ENCODE measurements at regions not wholly inside any gene's neighbourhood (a gene's known extent, or its start where the extent isn't known, plus 50 kb on each side); places are given as distances from the start of the nearest gene placed in this dataset.

- Histone ChIP-seq H3K4me2 (ENCODE audit: low read length) (no peak overlapping the region), H3K27me3 (ENCODE audit: insufficient read depth, low read depth, low read length) (no peaks in the 10 kb centered on the region), H2AFZ (ENCODE audit: low read depth, low read length) (no peak overlapping the region), H3K36me3 (ENCODE audit: insufficient read depth, low read length) (no peaks in the 10 kb centered on the region), H3K4me3 (ENCODE audit: low read length) (no peak overlapping the region), H3K79me2 (replicated peaks; ENCODE audit: insufficient read depth, low read length) (no peaks in the 10 kb centered on the region), H3F3A (ENCODE audit: insufficient read depth, low read length, poor library complexity, severe bottlenecking) (no peaks in the 10 kb centered on the region), H3K9ac (ENCODE audit: low read length) (no peak overlapping the region), H3K9me2 (ENCODE audit: insufficient read depth, low read length) (no peaks in the 10 kb centered on the region), H3K9me3 (ENCODE audit: low read length) (no peaks in the 10 kb centered on the region), H4K20me1 (ENCODE audit: insufficient read depth) (no peaks in the 10 kb centered on the region), H3K27ac (ENCODE audit: low read length) (no peak overlapping the region)
- no peak for TF ChIP-seq CTCF (IDR thresholded peaks at IDR 0.05; ENCODE audit: poor library complexity, severe bottlenecking)
- TF ChIP-seq SMC3 (conservative IDR thresholded peaks at IDR 0.05; ENCODE audit: poor library complexity): no peak
- no peak for TF ChIP-seq EP300 (conservative IDR thresholded peaks at IDR 0.05; ENCODE audit: poor library complexity, severe bottlenecking)
- no peak for TF ChIP-seq TAF1 (IDR thresholded peaks at IDR 0.05; ENCODE audit: low read depth)
- TF ChIP-seq RAD21 (conservative IDR thresholded peaks at IDR 0.05): no peak
- no peak for TF ChIP-seq POLR2AphosphoS5 (IDR thresholded peaks at IDR 0.05)
- no peak for TF ChIP-seq EZH2 (IDR thresholded peaks at IDR 0.05; ENCODE audit: borderline replicate concordance, insufficient read depth, low read length, poor library complexity, severe bottlenecking)
- no peak for TF ChIP-seq MXI1 (conservative IDR thresholded peaks at IDR 0.05; ENCODE audit: poor library complexity, severe bottlenecking)
- TF ChIP-seq REST (IDR thresholded peaks at IDR 0.05; ENCODE audit: borderline replicate concordance): no peak
These were observed 320.0 kb upstream of the PPP2R3A start for GRCh38 chr3:135645541-135645940.

GRCh38 chr3:135646873-135647272, 318.7 kb upstream of the PPP2R3A start:
- Histone ChIP-seq H3K9ac (ENCODE audit: low read length) (no peak overlapping the region), H3K27me3 (ENCODE audit: insufficient read depth, low read depth, low read length) (no peaks in the 10 kb centered on the region), H3K4me3 (ENCODE audit: low read length) (no peak overlapping the region), H3K27ac (ENCODE audit: low read length) (no peak overlapping the region), H3K36me3 (ENCODE audit: insufficient read depth, low read length) (no peaks in the 10 kb centered on the region), H3K4me2 (ENCODE audit: low read length) (no peak overlapping the region), H3F3A (ENCODE audit: insufficient read depth, low read length, poor library complexity, severe bottlenecking) (no peaks in the 10 kb centered on the region), H4K20me1 (ENCODE audit: insufficient read depth) (no peaks in the 10 kb centered on the region), H3K79me2 (replicated peaks; ENCODE audit: insufficient read depth, low read length) (no peaks in the 10 kb centered on the region), H2AFZ (ENCODE audit: low read depth, low read length) (no peak overlapping the region), H3K9me2 (ENCODE audit: insufficient read depth, low read length) (no peaks in the 10 kb centered on the region), H3K9me3 (ENCODE audit: low read length) (no peaks in the 10 kb centered on the region)
- TF ChIP-seq REST (IDR thresholded peaks at IDR 0.05; ENCODE audit: borderline replicate concordance): no peak
- TF ChIP-seq POLR2AphosphoS5 (IDR thresholded peaks at IDR 0.05): no peak
- no peak for TF ChIP-seq SMC3 (conservative IDR thresholded peaks at IDR 0.05; ENCODE audit: poor library complexity)
- TF ChIP-seq TAF1 (IDR thresholded peaks at IDR 0.05; ENCODE audit: low read depth): no peak
- no peak for TF ChIP-seq MXI1 (conservative IDR thresholded peaks at IDR 0.05; ENCODE audit: poor library complexity, severe bottlenecking)
- TF ChIP-seq CTCF (IDR thresholded peaks at IDR 0.05; ENCODE audit: poor library complexity, severe bottlenecking): no peak
- no peak for TF ChIP-seq EZH2 (IDR thresholded peaks at IDR 0.05; ENCODE audit: borderline replicate concordance, insufficient read depth, low read length, poor library complexity, severe bottlenecking)
- TF ChIP-seq EP300 (conservative IDR thresholded peaks at IDR 0.05; ENCODE audit: poor library complexity, severe bottlenecking): no peak
- TF ChIP-seq RAD21 (conservative IDR thresholded peaks at IDR 0.05): no peak

Measured in neural cell (in vitro differentiated cells).